Tibial nerve (tissue), 4 donors: ENCODE measurements at regions not wholly inside any gene's neighbourhood (a gene's known extent, or its start where the extent isn't known, plus 50 kb on each side); places are given as distances from the start of the nearest gene placed in this dataset.

ENCODE experiments used
- DNase-seq, 2 donors: peaks; one replicate each; pipeline ENCODE4 v3.0.0-alpha.2; 2019; ENCODE audit warnings: low spot score in 2 of 2
- H3K27ac ChIP-seq, 4 donors: fragments of 200-600 bp; sonication (generic) in 3 of 4; one replicate each; pipeline ENCODE4 v1.5.1; 2017 to 2019; ENCODE audit warnings: mild to moderate bottlenecking in 1 of 4
- H3K27me3 ChIP-seq, 2 donors: fragments of 200-600 bp; sonication (generic) in 1 of 2; one replicate each; pipeline versions ENCODE4 v1.5.1 to v1.6.0; 2017 to 2019
- H3K36me3 ChIP-seq, 3 donors: fragments of 200-600 bp; sonication (generic); one replicate each; pipeline ENCODE4 v1.5.1; 2018 to 2019
- H3K4me1 ChIP-seq, 4 donors: fragments of 200-600 bp; sonication (generic) in 3 of 4; one replicate each; pipeline ENCODE4 v1.5.1; 2017 to 2019
- H3K4me3 ChIP-seq, 4 donors: fragments of 200-600 bp; sonication (generic) in 3 of 4; one replicate each; pipeline ENCODE4 v1.5.1; 2017 to 2019; ENCODE audit warnings: mild to moderate bottlenecking in 1 of 4, moderate library complexity in 1 of 4
- H3K9me3 ChIP-seq, 4 donors: fragments of 200-600 bp; sonication (generic) in 3 of 4; one replicate each; pipeline ENCODE4 v1.5.1; 2017 to 2019
- EP300 ChIP-seq, 2 donors: sonication (generic); formaldehyde crosslinking; IDR thresholded peaks; one replicate each; pipeline ENCODE4 v1.6.1; 2017; ENCODE audit warnings: antibody characterized with exemption in 2 of 2, mild to moderate bottlenecking in 1 of 2
- POLR2A ChIP-seq, 2 donors: fragments of 450-650 bp; IDR thresholded peaks; one replicate each; pipeline ENCODE4 v1.6.1; 2017; ENCODE audit warnings: antibody characterized with exemption in 2 of 2, mild to moderate bottlenecking in 2 of 2, moderate library complexity in 2 of 2
- WGBS, 2 donors: methylation state at CpG; one replicate each; pipeline ENCODE4 v1.1.5; 2018; 5-methylcytosine and 5-hydroxymethylcytosine counted together
- TF ChIP-seq, protein P1 (sequence below), 5 experiments: fragments of 200-600 bp in 3 of 5; fragments of 450-650 bp in 2 of 5; sonication (generic) in 3 of 5; IDR thresholded peaks; one replicate each; pipeline ENCODE4 v1.5.1; 2016 to 2019; ENCODE audit warnings: antibody characterized with exemption in 5 of 5, mild to moderate bottlenecking in 3 of 5, moderate library complexity in 2 of 5

DNA sequence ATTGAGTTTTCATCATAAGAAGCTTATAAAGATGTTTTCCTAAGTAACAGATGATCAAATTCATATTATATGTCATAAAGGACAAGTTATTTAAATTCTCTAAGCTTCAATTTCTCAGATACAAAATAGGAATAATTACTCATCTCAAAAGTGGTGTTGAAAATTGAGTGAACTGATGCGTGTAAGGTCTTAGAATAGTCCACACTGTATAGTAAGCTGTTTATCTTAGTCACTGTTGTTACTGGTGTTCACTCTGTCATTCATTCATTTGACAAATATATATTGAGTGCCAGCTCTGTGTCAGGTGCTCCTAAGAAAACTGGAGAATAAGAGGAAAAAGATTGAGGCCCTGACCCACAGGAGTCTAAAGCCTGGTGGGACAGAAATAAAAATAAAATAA is 186.3 kb upstream of the BRINP3 start:
- TF ChIP-seq POLR2A (IDR thresholded peaks at IDR 0.05): no peak
- TF ChIP-seq, protein P1, sequence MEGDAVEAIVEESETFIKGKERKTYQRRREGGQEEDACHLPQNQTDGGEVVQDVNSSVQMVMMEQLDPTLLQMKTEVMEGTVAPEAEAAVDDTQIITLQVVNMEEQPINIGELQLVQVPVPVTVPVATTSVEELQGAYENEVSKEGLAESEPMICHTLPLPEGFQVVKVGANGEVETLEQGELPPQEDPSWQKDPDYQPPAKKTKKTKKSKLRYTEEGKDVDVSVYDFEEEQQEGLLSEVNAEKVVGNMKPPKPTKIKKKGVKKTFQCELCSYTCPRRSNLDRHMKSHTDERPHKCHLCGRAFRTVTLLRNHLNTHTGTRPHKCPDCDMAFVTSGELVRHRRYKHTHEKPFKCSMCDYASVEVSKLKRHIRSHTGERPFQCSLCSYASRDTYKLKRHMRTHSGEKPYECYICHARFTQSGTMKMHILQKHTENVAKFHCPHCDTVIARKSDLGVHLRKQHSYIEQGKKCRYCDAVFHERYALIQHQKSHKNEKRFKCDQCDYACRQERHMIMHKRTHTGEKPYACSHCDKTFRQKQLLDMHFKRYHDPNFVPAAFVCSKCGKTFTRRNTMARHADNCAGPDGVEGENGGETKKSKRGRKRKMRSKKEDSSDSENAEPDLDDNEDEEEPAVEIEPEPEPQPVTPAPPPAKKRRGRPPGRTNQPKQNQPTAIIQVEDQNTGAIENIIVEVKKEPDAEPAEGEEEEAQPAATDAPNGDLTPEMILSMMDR (IDR thresholded peaks at IDR 0.05): no peak
- no peak for TF ChIP-seq EP300 (IDR thresholded peaks at IDR 0.05)

DNA sequence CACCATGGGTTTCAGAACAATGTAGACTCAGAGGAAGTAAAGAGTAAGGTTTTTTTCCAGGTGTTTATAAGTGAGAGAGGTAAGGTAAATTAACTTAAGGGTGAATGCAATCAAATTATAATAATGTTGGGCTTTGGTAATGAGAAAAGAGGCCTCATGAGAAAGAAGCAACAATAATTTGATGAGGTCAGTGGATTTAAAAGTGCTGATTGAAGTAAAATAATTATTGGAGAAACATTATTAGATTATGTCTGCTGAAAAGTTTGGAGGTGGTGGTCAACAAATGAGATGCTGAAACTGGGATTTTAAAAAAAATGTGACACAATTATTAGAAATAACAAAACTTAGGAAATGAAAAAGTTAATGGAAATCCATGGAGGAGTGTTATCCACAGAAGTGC is 187.4 kb upstream of the BRINP3 start:
- H3K4me1 ChIP-seq: no peaks in the 10 kb centered on the region

More for the DNA sequence above, 186.3 kb upstream of the BRINP3 start:
- H3K4me3 ChIP-seq: no peak overlapping the region
- no peaks in the 10 kb centered on the region for H3K9me3 ChIP-seq
- no peaks in the 10 kb centered on the region for H3K4me1 ChIP-seq
- H3K27me3 ChIP-seq: no peaks in the 10 kb centered on the region
- WGBS, 2 donors: 93 to 100% methylated on average over 1 of the region's 1 CpG
- no peak for DNase-seq
- H3K27ac ChIP-seq: no peak overlapping the region
- H3K36me3 ChIP-seq: no peaks in the 10 kb centered on the region

DNA sequence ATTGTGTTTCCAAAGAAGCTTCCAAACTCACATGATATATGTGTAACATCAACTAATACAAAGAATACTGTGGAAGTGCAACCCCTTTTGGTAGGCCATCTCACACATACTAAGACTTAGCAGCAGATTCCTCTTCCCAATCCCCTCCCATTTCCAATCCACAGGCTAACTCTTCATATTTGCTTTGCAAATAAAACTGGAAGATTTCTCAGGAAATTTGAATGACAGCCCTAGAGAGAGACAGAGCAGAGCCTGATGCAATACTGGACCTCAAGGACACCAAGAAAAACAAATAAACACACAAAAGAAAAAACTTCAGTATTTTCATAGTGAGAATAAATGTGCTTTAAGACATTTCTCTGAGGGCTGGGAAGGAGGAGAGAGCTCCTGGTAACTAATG is 190.2 kb upstream of the BRINP3 start:
- H3K9me3 ChIP-seq: peaks cover 0 to under 1% (median 0%) of the 10 kb centered on the region in 4 donors
- no peak overlapping the region for H3K27ac ChIP-seq
- DNase-seq: no peak
- no peaks in the 10 kb centered on the region for H3K4me1 ChIP-seq
- H3K36me3 ChIP-seq: no peaks in the 10 kb centered on the region
- TF ChIP-seq EP300 (IDR thresholded peaks at IDR 0.05): no peak
- no peak for TF ChIP-seq POLR2A (IDR thresholded peaks at IDR 0.05)
- TF ChIP-seq, protein P1 (IDR thresholded peaks at IDR 0.05): no peak
- H3K4me3 ChIP-seq: no peak overlapping the region
- H3K27me3 ChIP-seq: no peaks in the 10 kb centered on the region

More for the DNA sequence above, 187.4 kb upstream of the BRINP3 start:
- no peak for DNase-seq
- TF ChIP-seq POLR2A (IDR thresholded peaks at IDR 0.05) (no peak), EP300 (IDR thresholded peaks at IDR 0.05) (no peak)
- Histone ChIP-seq H3K4me3 (no peak overlapping the region), H3K36me3 (no peaks in the 10 kb centered on the region), H3K27me3 (no peaks in the 10 kb centered on the region), H3K9me3 (no peaks in the 10 kb centered on the region), H3K27ac (no peak overlapping the region)

DNA sequence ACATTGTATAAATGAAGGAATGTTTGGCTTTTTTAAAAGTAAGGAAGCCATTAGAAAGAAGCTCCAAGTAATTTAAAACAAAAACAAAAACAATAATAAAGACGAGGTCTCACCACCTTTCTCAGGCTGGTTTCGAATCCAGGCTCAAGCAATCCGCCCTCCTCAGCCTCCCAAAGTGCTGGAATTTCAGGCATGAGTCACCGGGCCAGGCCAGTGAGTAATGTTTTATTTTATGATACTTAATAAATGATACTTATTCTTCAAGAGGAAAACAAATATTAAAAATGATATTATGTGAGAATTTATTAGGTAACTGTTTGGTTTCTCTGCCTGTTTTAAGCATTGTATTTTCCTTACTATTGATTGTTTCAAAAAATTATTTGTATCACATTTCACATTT is 201.4 kb upstream of the BRINP3 start:
- H3K27ac ChIP-seq: no peak overlapping the region
- no peak for TF ChIP-seq EP300 (IDR thresholded peaks at IDR 0.05)
- TF ChIP-seq POLR2A (IDR thresholded peaks at IDR 0.05): no peak
- TF ChIP-seq, protein P1 (IDR thresholded peaks at IDR 0.05): no peak
- no peaks in the 10 kb centered on the region for H3K36me3 ChIP-seq
- no peak for DNase-seq
- no peaks in the 10 kb centered on the region for H3K4me1 ChIP-seq
- no peaks in the 10 kb centered on the region for H3K27me3 ChIP-seq
- H3K9me3 ChIP-seq: peaks cover 0 to 3% (median 0%) of the 10 kb centered on the region in 4 donors
- H3K4me3 ChIP-seq: no peak overlapping the region
- WGBS, 2 donors: 59 to 66% methylated on average over 4 of the region's 4 CpGs

DNA sequence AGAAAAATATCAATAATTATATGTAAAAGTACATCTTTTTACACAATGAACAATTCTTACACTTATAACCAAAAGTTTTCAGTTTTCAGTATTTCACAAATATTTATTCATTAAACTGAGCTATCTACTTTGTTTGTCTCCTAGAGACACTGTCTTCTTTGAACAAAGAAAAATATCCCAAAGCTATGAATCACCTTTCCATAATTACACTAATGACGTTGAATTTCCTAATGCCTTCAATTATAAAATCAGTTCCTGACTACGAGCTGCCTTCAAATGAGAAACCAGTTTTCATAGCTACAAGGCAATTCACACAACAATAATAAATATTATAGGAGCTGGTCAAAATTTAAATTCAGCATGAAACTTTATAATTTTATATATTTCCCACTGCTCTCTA is 201.8 kb upstream of the BRINP3 start:
- Histone ChIP-seq H3K4me3 (no peak overlapping the region), H3K4me1 (no peaks in the 10 kb centered on the region), H3K27ac (no peak overlapping the region), H3K27me3 (no peaks in the 10 kb centered on the region), H3K9me3 (no peaks in the 10 kb centered on the region), H3K36me3 (no peaks in the 10 kb centered on the region)
- TF ChIP-seq EP300 (IDR thresholded peaks at IDR 0.05): no peak
- no peak for TF ChIP-seq POLR2A (IDR thresholded peaks at IDR 0.05)
- TF ChIP-seq, protein P1 (IDR thresholded peaks at IDR 0.05): no peak
- DNase-seq: no peak
- WGBS, 2 donors: 33 to 47% methylated on average over 2 of the region's 2 CpGs

DNA sequence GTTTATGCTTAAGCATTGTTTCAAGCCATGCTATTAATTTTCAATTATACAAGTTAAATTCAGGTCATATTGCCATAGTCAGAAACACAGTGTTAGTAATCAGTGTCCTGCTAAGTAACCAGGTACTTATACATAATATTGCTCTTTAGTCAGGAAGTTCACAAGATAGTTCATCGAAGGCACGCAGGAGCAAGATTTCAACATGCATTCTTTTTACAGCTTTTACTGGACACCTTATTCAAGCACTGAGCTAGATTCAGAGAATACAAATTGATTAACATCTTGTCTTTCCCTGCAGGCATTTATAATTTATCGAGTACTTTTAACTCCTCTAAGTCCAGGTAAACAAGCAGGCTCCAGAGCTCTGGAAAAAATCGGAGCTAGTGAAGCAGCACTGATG is 202.3 kb upstream of the BRINP3 start:
- no peaks in the 10 kb centered on the region for H3K9me3 ChIP-seq
- 89 to 96% methylated on average over 4 of the region's 4 CpGs for WGBS, 2 donors
- H3K36me3 ChIP-seq: no peaks in the 10 kb centered on the region
- no peak for DNase-seq
- no peak overlapping the region for H3K4me3 ChIP-seq
- no peak overlapping the region for H3K27ac ChIP-seq
- no peaks in the 10 kb centered on the region for H3K27me3 ChIP-seq
- TF ChIP-seq EP300 (IDR thresholded peaks at IDR 0.05) (no peak), POLR2A (IDR thresholded peaks at IDR 0.05) (no peak)
- TF ChIP-seq, protein P1 (IDR thresholded peaks at IDR 0.05): no peak
- H3K4me1 ChIP-seq: no peaks in the 10 kb centered on the region
